H1 (cell line): ENCODE measurements at regions not wholly inside any gene's neighbourhood (a gene's known extent, or its start where the extent isn't known, plus 50 kb on each side); places are given as distances from the start of the nearest gene placed in this dataset.
A peak's percentile ranks its signal among the peaks of the same experiment; 100 is the strongest.

Experiments
- CTCF ChIA-PET: fragments of 300-600 bp; sonication (Branson Sonifier 250); formaldehyde crosslinking; loops from one replicate; lab custom pipeline; 2021; ENCODE audit not compliant: partially characterized antibody; lab: Charles Lee
- POLR2A ChIA-PET: fragments of 300-600 bp; sonication (Branson Sonifier 250); formaldehyde crosslinking; loops from one replicate; lab custom pipeline; 2021; ENCODE audit warnings: inconsistent platforms; ENCODE audit not compliant: partially characterized antibody; lab: Charles Lee
- DNase-seq, 2 experiments: peaks; one replicate each; pipeline versions ENCODE4 v3.0.0 to v3.0.0-alpha.2; 2010 to 2022; ENCODE audit warnings: low spot score in 2 of 2, low read depth in 1 of 2, mixed read lengths in 1 of 2
- FAIRE-seq: peaks from 2 replicates; lab custom pipeline; 2011; peaks lifted over from hg19 to GRCh38; lab: Jason Lieb, UNC
- H2AFZ ChIP-seq: 2 replicates; pipeline ENCODE4 v1.8.1; 2012; ENCODE audit warnings: low read length, inconsistent platforms
- H2AK5ac ChIP-seq: 2 replicates; pipeline ENCODE4 v1.6.1; 2013; ENCODE audit warnings: low read depth, low read length
- H2BK120ac ChIP-seq: replicated peaks from 2 replicates; pipeline ENCODE3; 2013; ENCODE audit warnings: low read depth, low read length, inconsistent platforms
- H2BK12ac ChIP-seq: 2 replicates; pipeline ENCODE4 v1.6.1; 2013; ENCODE audit warnings: low read depth, low read length
- H2BK15ac ChIP-seq: 2 replicates; pipeline ENCODE4 v1.6.1; 2013; ENCODE audit warnings: low read length
- H2BK20ac ChIP-seq: 2 replicates; pipeline ENCODE4 v1.6.1; 2013; ENCODE audit warnings: low read length
- H2BK5ac ChIP-seq: 2 replicates; pipeline ENCODE4 v1.6.1; 2013; ENCODE audit warnings: low read depth, low read length
- H3K14ac ChIP-seq: 2 replicates; pipeline ENCODE4 v1.6.1; 2013; ENCODE audit warnings: inconsistent platforms; ENCODE audit not compliant: insufficient read length
- H3K18ac ChIP-seq: 2 replicates; pipeline ENCODE4 v1.6.1; 2013; ENCODE audit warnings: low read length; ENCODE audit errors: extremely low read depth
- H3K23ac ChIP-seq: 2 replicates; pipeline ENCODE4 v1.6.1; 2013; ENCODE audit warnings: inconsistent platforms; ENCODE audit not compliant: insufficient read length
- H3K23me2 ChIP-seq: 2 replicates; pipeline ENCODE4 v1.6.1; 2013; ENCODE audit warnings: low read depth, low read length
- H3K27ac ChIP-seq: 2 replicates; pipeline ENCODE4 v1.6.1; 2011; ENCODE audit warnings: low read depth, low read length, inconsistent platforms
- H3K27me3 ChIP-seq, 4 experiments: replicated peaks in 1 of 4; 1 replicate in 1 of 4; 2 replicates in 3 of 4; pipeline versions ENCODE4 v1.6.1 to v1.8.1; 2011 to 2013; ENCODE audit warnings: low read length in 3 of 4, mild to moderate bottlenecking in 3 of 4, inconsistent platforms in 2 of 4, mixed read lengths in 2 of 4, moderate library complexity in 1 of 4; ENCODE audit not compliant: control insufficient read depth in 3 of 4, insufficient read depth in 3 of 4; ENCODE audit errors: extremely low read depth in 1 of 4
- H3K36me3 ChIP-seq, 4 experiments: 2 replicates each; pipeline versions ENCODE4 v1.6.1 to v1.8.1; 2011 to 2013; ENCODE audit warnings: mild to moderate bottlenecking in 4 of 4, low read length in 3 of 4, moderate library complexity in 2 of 4, control low read depth in 1 of 4, inconsistent platforms in 1 of 4; ENCODE audit not compliant: insufficient read depth in 4 of 4, control insufficient read depth in 2 of 4
- H3K4ac ChIP-seq: replicated peaks from 2 replicates; pipeline ENCODE3; 2013; ENCODE audit warnings: low read length, low read depth, mixed read lengths, inconsistent platforms; ENCODE audit not compliant: insufficient read length
- H3K4me1 ChIP-seq, 4 experiments: replicated peaks in 1 of 4; 1 replicate in 1 of 4; 2 replicates in 3 of 4; pipeline versions ENCODE4 v1.6.1 to v1.8.1; 2011 to 2013; ENCODE audit warnings: low read length in 3 of 4, inconsistent platforms in 2 of 4, mixed read lengths in 1 of 4; ENCODE audit not compliant: insufficient read depth in 4 of 4, control insufficient read depth in 3 of 4
- H3K4me2 ChIP-seq, 2 experiments: 2 replicates each; pipeline versions ENCODE4 v1.6.1 to v1.8.1; 2011 to 2013; ENCODE audit warnings: low read depth in 2 of 2, low read length in 2 of 2, control low read depth in 1 of 2, inconsistent platforms in 1 of 2, mild to moderate bottlenecking in 1 of 2; ENCODE audit not compliant: insufficient read depth in 1 of 2
- H3K4me3 ChIP-seq, 4 experiments: fragments of 200-600, 300-600 bp in 1 of 4; sonication (generic), shearing (Covaris generic), sonication (Bioruptor Twin) in 1 of 4; 2 replicates each; pipeline versions ENCODE4 v1.5.1 to v1.8.1; 2011 to 2016; ENCODE audit warnings: low read length in 4 of 4, low read depth in 3 of 4, control low read depth in 2 of 4, inconsistent platforms in 2 of 4, mild to moderate bottlenecking in 2 of 4, mixed read lengths in 1 of 4, moderate library complexity in 1 of 4; ENCODE audit not compliant: insufficient read depth in 2 of 4; ENCODE audit errors: extremely low read depth in 1 of 4
- H3K56ac ChIP-seq: replicated peaks from 2 replicates; pipeline ENCODE3; 2013; ENCODE audit warnings: low read depth, mild to moderate bottlenecking, mixed read lengths, low read length, inconsistent platforms; ENCODE audit not compliant: insufficient read length
- H3K79me1 ChIP-seq: 2 replicates; pipeline ENCODE4 v1.6.1; 2013; ENCODE audit warnings: low read depth, low read length, control low read depth
- H3K79me2 ChIP-seq, 2 experiments: 2 replicates each; pipeline versions ENCODE4 v1.6.1 to v1.8.1; 2012 to 2013; ENCODE audit warnings: low read length in 2 of 2, mild to moderate bottlenecking in 2 of 2, inconsistent platforms in 1 of 2; ENCODE audit not compliant: insufficient read depth in 2 of 2, control insufficient read depth in 1 of 2
- H3K9ac ChIP-seq, 4 experiments: replicated peaks in 1 of 4; 1 replicate in 1 of 4; 2 replicates in 3 of 4; pipeline versions ENCODE4 v1.6.1 to v1.8.1; 2011 to 2013; ENCODE audit warnings: low read depth in 3 of 4, low read length in 3 of 4, control low read depth in 2 of 4, mild to moderate bottlenecking in 2 of 4, moderate library complexity in 2 of 4, inconsistent platforms in 1 of 4; ENCODE audit errors: extremely low read depth in 1 of 4
- H3K9me3 ChIP-seq, 2 experiments: 2 replicates each; pipeline versions ENCODE4 v1.6.1 to v1.8.1; 2012 to 2013; ENCODE audit warnings: mild to moderate bottlenecking in 2 of 2, moderate library complexity in 2 of 2, control low read depth in 1 of 2, inconsistent platforms in 1 of 2, low read depth in 1 of 2, low read length in 1 of 2, mixed read lengths in 1 of 2; ENCODE audit not compliant: insufficient read depth in 2 of 2
- H4K20me1 ChIP-seq, 2 experiments: replicated peaks in 1 of 2; 2 replicates each; pipeline versions ENCODE3 to v1.8.1; 2011 to 2013; ENCODE audit warnings: inconsistent platforms in 2 of 2, low read length in 2 of 2, mild to moderate bottlenecking in 1 of 2; ENCODE audit not compliant: insufficient read depth in 2 of 2, control insufficient read depth in 1 of 2
- H4K5ac ChIP-seq: 2 replicates; pipeline ENCODE4 v1.6.1; 2013; ENCODE audit warnings: low read length, low read depth, mixed read lengths, inconsistent platforms; ENCODE audit not compliant: insufficient read length
- H4K8ac ChIP-seq: 2 replicates; pipeline ENCODE4 v1.8.0; 2013; ENCODE audit warnings: mild to moderate bottlenecking, moderate library complexity, low read length, inconsistent platforms; ENCODE audit not compliant: insufficient read depth; ENCODE audit errors: extremely low read depth
- H4K91ac ChIP-seq: replicated peaks from 2 replicates; pipeline ENCODE3; 2013; ENCODE audit warnings: low read length, mixed read lengths, inconsistent platforms; ENCODE audit not compliant: insufficient read length
- CBX5 ChIP-seq: fragments of 300-800, 300-1000 bp; sonication (generic); IDR thresholded peaks from 2 replicates; pipeline ENCODE4 v1.7.1; 2016; ENCODE audit warnings: antibody characterized with exemption, low read length, low read depth
- CBX8 ChIP-seq: fragments of 300-800, 300-1000 bp; sonication (generic); IDR thresholded peaks from 2 replicates; pipeline ENCODE4 v1.7.1; 2016; ENCODE audit warnings: low read depth, low read length, borderline replicate concordance
- EGR1 ChIP-seq: IDR thresholded peaks from 2 replicates; pipeline ENCODE4 v1.6.1; 2011; ENCODE audit warnings: low read depth, low read length, borderline replicate concordance
- FOSL1 ChIP-seq: IDR thresholded peaks from 2 replicates; pipeline ENCODE4 v1.6.1; 2011; ENCODE audit warnings: mild to moderate bottlenecking, low read depth, low read length, moderate library complexity; ENCODE audit not compliant: insufficient read depth
- JUN ChIP-seq: IDR thresholded peaks from 2 replicates; pipeline ENCODE4 v1.6.1; 2011; ENCODE audit warnings: low read depth, mild to moderate bottlenecking, improper control_type of control experiment, low read length
- NRF1 ChIP-seq: IDR thresholded peaks from 2 replicates; pipeline ENCODE4 v1.6.1; 2011; ENCODE audit warnings: mild to moderate bottlenecking, low read depth, low read length, improper control_type of control experiment
- RAD21 ChIP-seq, 2 experiments: IDR thresholded peaks in 1 of 2; conservative IDR thresholded peaks in 1 of 2; 2 replicates each; pipeline ENCODE4 v1.6.1; 2011; ENCODE audit warnings: low read depth in 2 of 2, low read length in 2 of 2, improper control_type of control experiment in 1 of 2, inconsistent platforms in 1 of 2, mild to moderate bottlenecking in 1 of 2, moderate library complexity in 1 of 2
- SIN3A ChIP-seq, 2 experiments: IDR thresholded peaks in 1 of 2; conservative IDR thresholded peaks in 1 of 2; 2 replicates each; pipeline ENCODE4 v1.6.1; 2011 to 2012; ENCODE audit warnings: low read length in 2 of 2, improper control_type of control experiment in 1 of 2, low read depth in 1 of 2, mild to moderate bottlenecking in 1 of 2
- SIRT6 ChIP-seq: IDR thresholded peaks from one replicate; pipeline ENCODE4 v1.7.1; 2012; ENCODE audit warnings: low read length, inconsistent platforms
- SIX5 ChIP-seq: IDR thresholded peaks from 2 replicates; pipeline ENCODE4 v1.6.1; 2011; ENCODE audit warnings: mild to moderate bottlenecking, low read depth, low read length
- YY1 ChIP-seq: IDR thresholded peaks from 2 replicates; pipeline ENCODE4 v1.6.1; 2011; ENCODE audit warnings: low read depth, mild to moderate bottlenecking, low read length
- ZNF274 ChIP-seq: IDR thresholded peaks from 2 replicates; pipeline ENCODE4 v1.7.0; 2012; ENCODE audit warnings: low read length, borderline replicate concordance; ENCODE audit errors: extremely low read depth
- WGBS, 2 experiments: shearing (Covaris generic) in 1 of 2; methylation state at CpG; one replicate each; pipeline versions ENCODE4 v1.1.6 to v1.1.7; 2013 to 2015; ENCODE audit warnings: low lambda C conversion rate in 2 of 2, mixed read lengths in 2 of 2, inconsistent platforms in 1 of 2, low coverage in 1 of 2, missing lambda C conversion rate in 1 of 2; ENCODE audit not compliant: insufficient replicate concordance in 2 of 2, insufficient coverage in 1 of 2, insufficient read length in 1 of 2; ENCODE audit errors: extremely low coverage in 1 of 2, missing lambda C conversion rate in 1 of 2; 5-methylcytosine and 5-hydroxymethylcytosine counted together
- TF ChIP-seq, protein P1 (sequence below): IDR thresholded peaks from 2 replicates; pipeline ENCODE4 v1.6.1; 2012; ENCODE audit warnings: low read length, inconsistent platforms

DNA sequence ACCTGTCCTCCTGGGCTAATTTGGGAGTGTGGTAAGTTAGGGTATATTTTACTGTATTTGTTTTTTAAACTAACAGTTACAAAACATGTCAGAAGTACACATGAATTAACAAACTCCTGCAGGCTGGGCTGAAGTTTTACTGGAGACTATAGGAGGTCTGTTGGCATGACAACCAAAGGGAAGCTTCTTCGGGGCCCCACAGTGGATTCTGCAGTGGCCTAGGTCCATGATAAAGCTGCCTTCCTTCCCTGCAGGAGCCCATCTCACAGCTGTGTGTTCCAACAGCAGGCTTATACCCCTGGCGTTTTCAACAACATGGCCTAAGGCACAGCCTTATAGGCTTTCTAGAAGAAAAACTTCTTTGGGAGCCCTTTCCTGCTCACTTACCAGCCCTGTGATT lies 128.0 kb upstream of the SETBP1 start:
- H3K23ac ChIP-seq: no peak overlapping the region
- no peak for DNase-seq
- no peak overlapping the region for H3K4ac ChIP-seq
- H3K4me1 ChIP-seq: peaks cover 1 to 6% (median 4%) of the 10 kb centered on the region in 4 experiments; a peak in 4 of 7 replicates
- no peak overlapping the region for H4K8ac ChIP-seq
- H3K14ac ChIP-seq: no peak overlapping the region
- H3K9me3 ChIP-seq: no peaks in the 10 kb centered on the region
- no peak overlapping the region for H2BK5ac ChIP-seq
- no peak overlapping the region for H4K91ac ChIP-seq
- ChIA-PET CTCF (interaction anchor here (1.0 to 1.3 kb wide), 5 partner anchors 13 to 274 kb away, joined by 3 to 5 read pairs (median 3); no protein-coding TSS in a partner anchor), POLR2A (no interaction called here)
- no peak overlapping the region for H3K4me3 ChIP-seq
- no peak overlapping the region; a peak in 1 of 4 replicates for H3K4me2 ChIP-seq
- 0 out of 2 replicates have a peak overlapping the region, but pooled peaks have one; percentile 53 for H2BK15ac ChIP-seq
- H3K27ac ChIP-seq: no peak overlapping the region
- no peak overlapping the region for H2BK120ac ChIP-seq
- H3K79me2 ChIP-seq: no peaks in the 10 kb centered on the region
- H4K20me1 ChIP-seq: no peaks in the 10 kb centered on the region
- peak; percentile 42 for FAIRE-seq
- H2AFZ ChIP-seq: no peak overlapping the region
- 38% methylated on average over 2 of the region's 2 CpGs; no CpG with 5 or more reads in 1 of the 2 experiments for WGBS, 2 experiments
- H3K56ac ChIP-seq: no peak overlapping the region
- no peaks in the 10 kb centered on the region for H3K79me1 ChIP-seq
- no peaks in the 10 kb centered on the region for H3K27me3 ChIP-seq
- no peak overlapping the region for H2BK12ac ChIP-seq
- H3K36me3 ChIP-seq: no peaks in the 10 kb centered on the region
- H3K18ac ChIP-seq: no peak overlapping the region
- H2BK20ac ChIP-seq: no peak overlapping the region
- no peaks in the 10 kb centered on the region for H3K23me2 ChIP-seq
- H4K5ac ChIP-seq: no peak overlapping the region
- no peak overlapping the region for H2AK5ac ChIP-seq
- no peak overlapping the region for H3K9ac ChIP-seq
- TF ChIP-seq, protein P1, sequence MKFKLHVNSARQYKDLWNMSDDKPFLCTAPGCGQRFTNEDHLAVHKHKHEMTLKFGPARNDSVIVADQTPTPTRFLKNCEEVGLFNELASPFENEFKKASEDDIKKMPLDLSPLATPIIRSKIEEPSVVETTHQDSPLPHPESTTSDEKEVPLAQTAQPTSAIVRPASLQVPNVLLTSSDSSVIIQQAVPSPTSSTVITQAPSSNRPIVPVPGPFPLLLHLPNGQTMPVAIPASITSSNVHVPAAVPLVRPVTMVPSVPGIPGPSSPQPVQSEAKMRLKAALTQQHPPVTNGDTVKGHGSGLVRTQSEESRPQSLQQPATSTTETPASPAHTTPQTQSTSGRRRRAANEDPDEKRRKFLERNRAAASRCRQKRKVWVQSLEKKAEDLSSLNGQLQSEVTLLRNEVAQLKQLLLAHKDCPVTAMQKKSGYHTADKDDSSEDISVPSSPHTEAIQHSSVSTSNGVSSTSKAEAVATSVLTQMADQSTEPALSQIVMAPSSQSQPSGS: no peak
- no peak for TF ChIP-seq ZNF274
- no peak for TF ChIP-seq CBX5
- peak in 1 of 2 experiments; percentile 61; a peak in 1 of 4 replicates for TF ChIP-seq SIN3A (conservative IDR thresholded peaks at IDR 0.05 in 1 of 2, IDR thresholded peaks at IDR 0.05 in 1 of 2; ENCODE audit: low read depth in 1 of 2, low read length in 2 of 2)
- TF ChIP-seq YY1: no peak
- TF ChIP-seq NRF1: no peak
- TF ChIP-seq FOSL1: no peak
- 0 out of 4 replicates have a peak, but pooled peaks of 1 of the 2 experiments have one; percentile 1 for TF ChIP-seq RAD21 (IDR thresholded peaks at IDR 0.05 in 1 of 2, conservative IDR thresholded peaks at IDR 0.05 in 1 of 2; ENCODE audit: low read depth in 2 of 2, low read length in 2 of 2)
- no peak for TF ChIP-seq CBX8
- no peak for TF ChIP-seq EGR1
- no peak for TF ChIP-seq SIX5
- TF ChIP-seq JUN: no peak
- TF ChIP-seq SIRT6: no peak
